K562 (cell line): ENCODE measurements at regions not wholly inside any gene's neighbourhood (a gene's known extent, or its start where the extent isn't known, plus 50 kb on each side); places are given as distances from the start of the nearest gene placed in this dataset.

Experiments
- ATAC-seq: fragments of 200-7000 bp; cut with Tn5 transposase; 3 replicates; pipeline ENCODE4 v1.9.1; 2020; ENCODE audit warnings: moderate library complexity
- BruUV-seq: library from RNA; stranded (reverse); fragments of 400-500 nt; replicated peaks from 2 replicates; lab custom pipeline; 2021; lab: Mats Ljungman, UMichigan
- CTCF ChIA-PET: fragments of 300-600 bp; formaldehyde crosslinking; extraction: SDS; loops from one replicate; lab custom pipeline; 2021; ENCODE audit warnings: low intra/inter-chr PET ratio; lab: Yijun Ruan, JAX
- POLR2A ChIA-PET: fragments of 300-600, 350-650 bp; sonication (Branson Sonifier 250); formaldehyde crosslinking; extraction: SDS; loops from one replicate; lab custom pipeline; 2021; ENCODE audit warnings: antibody characterized with exemption, inconsistent platforms; lab: Yijun Ruan, JAX
- DNase-seq, 4 experiments: peaks; one replicate each; pipeline versions ENCODE4 v3.0.0 to v3.0.0-alpha.2; 2011 to 2018; ENCODE audit warnings: low spot score in 3 of 4, mixed read lengths in 3 of 4; ENCODE audit errors: extremely low read depth in 1 of 4
- FAIRE-seq: peaks from 2 replicates; lab custom pipeline; 2011; peaks lifted over from hg19 to GRCh38; lab: Jason Lieb, UNC
- H2AFZ ChIP-seq: 2 replicates; pipeline ENCODE4 v1.6.0; 2011; ENCODE audit warnings: low read depth, low read length, control low read depth, inconsistent platforms
- H3K27ac ChIP-seq: fragments of 200-600 bp; 3 replicates; pipeline ENCODE4 v1.8.0; 2011; ENCODE audit warnings: low read depth, mild to moderate bottlenecking, control low read depth, inconsistent platforms, low read length, moderate library complexity, mixed read lengths; ENCODE audit errors: extremely low read depth
- H3K27me3 ChIP-seq, 2 experiments: fragments of 300-600 bp in 1 of 2; 2 replicates in 1 of 2; 3 replicates in 1 of 2; pipeline versions ENCODE4 v1.6.0 to v1.8.0; 2011; ENCODE audit warnings: inconsistent platforms in 2 of 2, low read length in 2 of 2, mild to moderate bottlenecking in 1 of 2, mixed read lengths in 1 of 2, moderate library complexity in 1 of 2; ENCODE audit not compliant: control insufficient read depth in 2 of 2, insufficient read depth in 2 of 2
- H3K36me3 ChIP-seq: fragments of 300-600 bp; 3 replicates; pipeline ENCODE4 v1.8.0; 2011; ENCODE audit warnings: mild to moderate bottlenecking, low read length, inconsistent platforms; ENCODE audit not compliant: control insufficient read depth, insufficient read depth
- H3K4me1 ChIP-seq, 2 experiments: fragments of 200-600 bp in 1 of 2; replicated peaks in 1 of 2; 2 replicates in 1 of 2; 3 replicates in 1 of 2; pipeline versions ENCODE4 v1.5.1 to v1.8.0; 2011; ENCODE audit warnings: inconsistent platforms in 2 of 2, low read length in 2 of 2, mild to moderate bottlenecking in 1 of 2, mixed read lengths in 1 of 2, moderate library complexity in 1 of 2; ENCODE audit not compliant: control insufficient read depth in 2 of 2, insufficient read depth in 2 of 2
- H3K4me2 ChIP-seq: 2 replicates; pipeline ENCODE4 v1.6.1; 2011; ENCODE audit warnings: low read length, control low read depth, inconsistent platforms, mixed read lengths; ENCODE audit not compliant: insufficient read depth
- H3K4me3 ChIP-seq: fragments of 200-600 bp; sonication (generic), shearing (Covaris generic); 2 replicates; pipeline ENCODE4 v1.5.1; 2016; ENCODE audit warnings: control low read depth, inconsistent platforms
- H3K79me2 ChIP-seq: fragments of 200-600 bp; 3 replicates; pipeline ENCODE4 v1.8.0; 2011; ENCODE audit warnings: low read length, inconsistent platforms; ENCODE audit not compliant: control insufficient read depth, insufficient read depth
- H3K9ac ChIP-seq, 2 experiments: 2 replicates each; pipeline versions ENCODE4 v1.6.0 to v1.6.1; 2011; ENCODE audit warnings: low read depth in 2 of 2, low read length in 2 of 2, control low read depth in 1 of 2, inconsistent platforms in 1 of 2, mild to moderate bottlenecking in 1 of 2, mixed read lengths in 1 of 2; ENCODE audit not compliant: insufficient read depth in 1 of 2
- H3K9me1 ChIP-seq: one replicate; pipeline ENCODE4 v1.6.0; 2011; ENCODE audit warnings: inconsistent platforms, mild to moderate bottlenecking, low read length, moderate library complexity; ENCODE audit not compliant: control insufficient read depth, insufficient read depth
- H3K9me3 ChIP-seq: replicated peaks from 2 replicates; pipeline ENCODE4 v1.5.1; 2011; ENCODE audit warnings: low read depth, low read length, inconsistent platforms; ENCODE audit not compliant: control insufficient read depth, insufficient read depth
- H4K20me1 ChIP-seq: replicated peaks from 2 replicates; pipeline ENCODE4 v1.6.1; 2011; ENCODE audit warnings: low read length, inconsistent platforms, mixed read lengths; ENCODE audit not compliant: control insufficient read depth, insufficient read depth
- HDAC1 ChIP-seq, 2 experiments: fragments of 450-650 bp; IDR thresholded peaks; 2 replicates each; pipeline ENCODE4 v1.6.1; 2016 to 2017; ENCODE audit warnings: inconsistent platforms in 1 of 2, mild to moderate bottlenecking in 1 of 2, moderate library complexity in 1 of 2
- JUN ChIP-seq, 2 experiments: sonication (generic) in 1 of 2; formaldehyde crosslinking in 1 of 2; IDR thresholded peaks; 2 replicates each; pipeline versions ENCODE4 v1.6.1 to v1.8.0; 2012 to 2022; ENCODE audit warnings: borderline replicate concordance in 2 of 2, mild to moderate bottlenecking in 2 of 2, improper control_type of control experiment in 1 of 2, low read depth in 1 of 2, low read length in 1 of 2, missing genetic modification reagents in 1 of 2
- PHB ChIP-seq: fragments of 250-450 bp; sonication (Bioruptor Pico); IDR thresholded peaks from 2 replicates; pipeline ENCODE4 v1.5.0; 2021
- POLR2B ChIP-seq: fragments of 450-650 bp; IDR thresholded peaks from 2 replicates; pipeline ENCODE4 v1.6.1; 2018; ENCODE audit warnings: low read depth; ENCODE audit not compliant: partially characterized antibody
- POLR2G ChIP-seq: fragments of 200-400 bp; formaldehyde crosslinking; IDR thresholded peaks from 2 replicates; pipeline ENCODE4 v1.6.1; 2017; ENCODE audit warnings: low read depth, mild to moderate bottlenecking, antibody characterized with exemption, low read length, moderate library complexity
- ZFX ChIP-seq: sonication (generic); formaldehyde crosslinking; IDR thresholded peaks from 2 replicates; pipeline ENCODE4 v1.8.0; 2022; ENCODE audit warnings: mild to moderate bottlenecking, missing genetic modification reagents, moderate library complexity
- ZNF232 ChIP-seq: sonication (generic); formaldehyde crosslinking; IDR thresholded peaks from 2 replicates; pipeline ENCODE4 v1.8.0; 2022; ENCODE audit warnings: mild to moderate bottlenecking, missing genetic modification reagents
- WGBS: fragments of 100-300 bp; shearing (Covaris generic); methylation state at CpG from one replicate; pipeline ENCODE4 v1.1.6; 2016; ENCODE audit warnings: low coverage, mixed read lengths; ENCODE audit not compliant: insufficient coverage; ENCODE audit errors: missing lambda C conversion rate; 5-methylcytosine and 5-hydroxymethylcytosine counted together
- in situ Hi-C: fragments of 300-500 bp; cut with MboI; formaldehyde crosslinking; loops from 4 replicates; pipeline ENCODE4 v1.15.0; 2018; ENCODE audit warnings: inconsistent platforms, mixed read lengths
- intact Hi-C: fragments of 100-400 bp; cut with micrococcal nuclease; formaldehyde crosslinking; loops from 2 replicates; pipeline ENCODE4 v1.14.2; 2022
- TF ChIP-seq, protein P1 (sequence below): sonication (generic); formaldehyde crosslinking; IDR thresholded peaks from 2 replicates; pipeline ENCODE4 v1.4.0; 2020; ENCODE audit warnings: mild to moderate bottlenecking, missing genetic modification reagents
- TF ChIP-seq, protein P2 (sequence below), 2 experiments: fragments of 450-650 bp; formaldehyde crosslinking in 1 of 2; IDR thresholded peaks; 2 replicates each; pipeline versions ENCODE4 v1.4.0 to v1.6.1; 2014 to 2020; ENCODE audit warnings: mild to moderate bottlenecking in 2 of 2, borderline replicate concordance in 1 of 2, low read depth in 1 of 2
- TF ChIP-seq, protein P3 (sequence below): fragments of 450-650 bp; IDR thresholded peaks from 2 replicates; pipeline ENCODE4 v1.6.1; 2014; ENCODE audit warnings: low read depth, mild to moderate bottlenecking, moderate library complexity, borderline replicate concordance

DNA sequence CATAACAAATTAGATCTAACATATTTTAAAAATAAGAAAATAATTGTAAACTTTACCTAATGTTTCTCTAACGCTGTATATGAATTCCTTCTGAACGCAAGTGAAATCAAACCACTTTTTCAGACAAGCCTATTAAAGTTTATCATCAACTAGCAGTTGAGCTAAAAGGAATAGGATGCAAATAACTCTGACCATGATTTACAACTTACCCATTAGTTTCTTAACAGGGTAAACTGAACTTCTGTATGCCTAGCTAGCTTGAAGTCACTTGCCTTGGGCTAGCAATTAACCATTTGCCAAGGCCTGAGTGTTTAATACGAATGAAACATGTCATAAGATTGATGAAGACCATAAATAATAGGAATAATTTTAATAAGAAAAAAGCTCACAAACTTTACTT is 762.7 kb upstream of the ARRDC3 start:
- CTCF ChIA-PET, result no interaction called here
- WGBS, result 0% methylated on average over 3 of the region's 3 CpGs
- H2AFZ ChIP-seq, result no peak overlapping the region
- TF ChIP-seq JUN (IDR thresholded peaks at IDR 0.05; ENCODE audit: borderline replicate concordance, low read depth, low read length), result no peak
- no peak for TF ChIP-seq JUN (CRISPR knock-in tag; IDR thresholded peaks at IDR 0.05; ENCODE audit: borderline replicate concordance)
- TF ChIP-seq ZFX (CRISPR knock-in tag), result no peak
- TF ChIP-seq ZNF232 (CRISPR knock-in tag), result no peak
- TF ChIP-seq, protein P1, sequence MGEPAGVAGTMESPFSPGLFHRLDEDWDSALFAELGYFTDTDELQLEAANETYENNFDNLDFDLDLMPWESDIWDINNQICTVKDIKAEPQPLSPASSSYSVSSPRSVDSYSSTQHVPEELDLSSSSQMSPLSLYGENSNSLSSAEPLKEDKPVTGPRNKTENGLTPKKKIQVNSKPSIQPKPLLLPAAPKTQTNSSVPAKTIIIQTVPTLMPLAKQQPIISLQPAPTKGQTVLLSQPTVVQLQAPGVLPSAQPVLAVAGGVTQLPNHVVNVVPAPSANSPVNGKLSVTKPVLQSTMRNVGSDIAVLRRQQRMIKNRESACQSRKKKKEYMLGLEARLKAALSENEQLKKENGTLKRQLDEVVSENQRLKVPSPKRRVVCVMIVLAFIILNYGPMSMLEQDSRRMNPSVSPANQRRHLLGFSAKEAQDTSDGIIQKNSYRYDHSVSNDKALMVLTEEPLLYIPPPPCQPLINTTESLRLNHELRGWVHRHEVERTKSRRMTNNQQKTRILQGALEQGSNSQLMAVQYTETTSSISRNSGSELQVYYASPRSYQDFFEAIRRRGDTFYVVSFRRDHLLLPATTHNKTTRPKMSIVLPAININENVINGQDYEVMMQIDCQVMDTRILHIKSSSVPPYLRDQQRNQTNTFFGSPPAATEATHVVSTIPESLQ (CRISPR knock-in tag), result no peak
- TF ChIP-seq, protein P2, sequence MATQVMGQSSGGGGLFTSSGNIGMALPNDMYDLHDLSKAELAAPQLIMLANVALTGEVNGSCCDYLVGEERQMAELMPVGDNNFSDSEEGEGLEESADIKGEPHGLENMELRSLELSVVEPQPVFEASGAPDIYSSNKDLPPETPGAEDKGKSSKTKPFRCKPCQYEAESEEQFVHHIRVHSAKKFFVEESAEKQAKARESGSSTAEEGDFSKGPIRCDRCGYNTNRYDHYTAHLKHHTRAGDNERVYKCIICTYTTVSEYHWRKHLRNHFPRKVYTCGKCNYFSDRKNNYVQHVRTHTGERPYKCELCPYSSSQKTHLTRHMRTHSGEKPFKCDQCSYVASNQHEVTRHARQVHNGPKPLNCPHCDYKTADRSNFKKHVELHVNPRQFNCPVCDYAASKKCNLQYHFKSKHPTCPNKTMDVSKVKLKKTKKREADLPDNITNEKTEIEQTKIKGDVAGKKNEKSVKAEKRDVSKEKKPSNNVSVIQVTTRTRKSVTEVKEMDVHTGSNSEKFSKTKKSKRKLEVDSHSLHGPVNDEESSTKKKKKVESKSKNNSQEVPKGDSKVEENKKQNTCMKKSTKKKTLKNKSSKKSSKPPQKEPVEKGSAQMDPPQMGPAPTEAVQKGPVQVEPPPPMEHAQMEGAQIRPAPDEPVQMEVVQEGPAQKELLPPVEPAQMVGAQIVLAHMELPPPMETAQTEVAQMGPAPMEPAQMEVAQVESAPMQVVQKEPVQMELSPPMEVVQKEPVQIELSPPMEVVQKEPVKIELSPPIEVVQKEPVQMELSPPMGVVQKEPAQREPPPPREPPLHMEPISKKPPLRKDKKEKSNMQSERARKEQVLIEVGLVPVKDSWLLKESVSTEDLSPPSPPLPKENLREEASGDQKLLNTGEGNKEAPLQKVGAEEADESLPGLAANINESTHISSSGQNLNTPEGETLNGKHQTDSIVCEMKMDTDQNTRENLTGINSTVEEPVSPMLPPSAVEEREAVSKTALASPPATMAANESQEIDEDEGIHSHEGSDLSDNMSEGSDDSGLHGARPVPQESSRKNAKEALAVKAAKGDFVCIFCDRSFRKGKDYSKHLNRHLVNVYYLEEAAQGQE (IDR thresholded peaks at IDR 0.05; ENCODE audit: borderline replicate concordance), result no peak
- TF ChIP-seq, protein P2 (CRISPR knock-in tag; IDR thresholded peaks at IDR 0.05; ENCODE audit: low read depth), result no peak
- TF ChIP-seq POLR2G, result no peak
- no peak for TF ChIP-seq HDAC1 (IDR thresholded peaks at IDR 0.05)
- no peak for TF ChIP-seq POLR2B
- TF ChIP-seq, protein P3, sequence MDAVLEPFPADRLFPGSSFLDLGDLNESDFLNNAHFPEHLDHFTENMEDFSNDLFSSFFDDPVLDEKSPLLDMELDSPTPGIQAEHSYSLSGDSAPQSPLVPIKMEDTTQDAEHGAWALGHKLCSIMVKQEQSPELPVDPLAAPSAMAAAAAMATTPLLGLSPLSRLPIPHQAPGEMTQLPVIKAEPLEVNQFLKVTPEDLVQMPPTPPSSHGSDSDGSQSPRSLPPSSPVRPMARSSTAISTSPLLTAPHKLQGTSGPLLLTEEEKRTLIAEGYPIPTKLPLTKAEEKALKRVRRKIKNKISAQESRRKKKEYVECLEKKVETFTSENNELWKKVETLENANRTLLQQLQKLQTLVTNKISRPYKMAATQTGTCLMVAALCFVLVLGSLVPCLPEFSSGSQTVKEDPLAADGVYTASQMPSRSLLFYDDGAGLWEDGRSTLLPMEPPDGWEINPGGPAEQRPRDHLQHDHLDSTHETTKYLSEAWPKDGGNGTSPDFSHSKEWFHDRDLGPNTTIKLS, result no peak
- TF ChIP-seq PHB, result no peak

More for the DNA sequence above, 762.7 kb upstream of the ARRDC3 start:
- intact Hi-C loops (no loop called here), in situ Hi-C loops (no loop called here)
- H3K79me2 ChIP-seq, result no peaks in the 10 kb centered on the region
- FAIRE-seq, result no peak
- no peak overlapping the region for H3K4me3 ChIP-seq
- no peaks in the 10 kb centered on the region for H3K4me1 ChIP-seq
- H3K9me1 ChIP-seq, result no peaks in the 10 kb centered on the region
- no peaks in the 10 kb centered on the region for H4K20me1 ChIP-seq
- no TSS peak for BruUV-seq
- no peak overlapping the region for H3K9ac ChIP-seq
- no peak for DNase-seq
- no peak overlapping the region for H3K4me2 ChIP-seq
- no peak overlapping the region for H3K27ac ChIP-seq
- no peaks in the 10 kb centered on the region for H3K36me3 ChIP-seq
- POLR2A ChIA-PET, result no interaction called here
- no peak for ATAC-seq
- no peaks in the 10 kb centered on the region; the same call in none of the 2 replicates for H3K9me3 ChIP-seq
- no peaks in the 10 kb centered on the region for H3K27me3 ChIP-seq
